Neural cell (in vitro differentiated cells): ENCODE measurements at regions not wholly inside any gene's neighbourhood (a gene's known extent, or its start where the extent isn't known, plus 50 kb on each side); places are given as distances from the start of the nearest gene placed in this dataset.
"Not testable (repeated sequence)": the region's sequence is repeated elsewhere in the genome, so short reads cannot be mapped to it uniquely, and the experiment has no call there.

Experiments used
- H2AFZ ChIP-seq: fragments of 200-600, 300-800 bp; sonication (generic), shearing (Covaris generic); 2 replicates; pipeline ENCODE4 v1.6.0; 2014; ENCODE audit warnings: low read depth, mild to moderate bottlenecking, antibody characterized with exemption, low read length, moderate library complexity
- H3F3A ChIP-seq: fragments of 200-600 bp; shearing (Covaris generic); 2 replicates; pipeline ENCODE4 v1.6.1; 2016; ENCODE audit warnings: mild to moderate bottlenecking, moderate library complexity, mixed read lengths, antibody characterized with exemption, low read length; ENCODE audit not compliant: insufficient read depth, poor library complexity, severe bottlenecking
- H3K27ac ChIP-seq: fragments of 200-600, 300-800 bp; sonication (generic), shearing (Covaris generic); 2 replicates; pipeline ENCODE4 v1.5.1; 2014; ENCODE audit warnings: mild to moderate bottlenecking, low read length, moderate library complexity
- H3K27me3 ChIP-seq: fragments of 300-800, 200-600 bp; sonication (generic), shearing (Covaris generic); 2 replicates; pipeline ENCODE4 v1.6.0; 2014; ENCODE audit warnings: mild to moderate bottlenecking, low read depth, low read length, moderate library complexity; ENCODE audit not compliant: insufficient read depth
- H3K36me3 ChIP-seq: fragments of 300-800, 200-600 bp; sonication (generic), shearing (Covaris generic); 2 replicates; pipeline ENCODE4 v1.5.1; 2014; ENCODE audit warnings: mild to moderate bottlenecking, antibody characterized with exemption, low read length, moderate library complexity; ENCODE audit not compliant: insufficient read depth
- H3K4me2 ChIP-seq: fragments of 300-800, 200-600 bp; sonication (generic), shearing (Covaris generic); 2 replicates; pipeline ENCODE4 v1.6.0; 2014; ENCODE audit warnings: mild to moderate bottlenecking, low read length
- H3K4me3 ChIP-seq: fragments of 300-800, 200-600 bp; sonication (generic), shearing (Covaris generic); 2 replicates; pipeline ENCODE4 v1.5.1; 2014; ENCODE audit warnings: mild to moderate bottlenecking, low read length, moderate library complexity
- H3K79me2 ChIP-seq: fragments of 200-600 bp; shearing (Covaris generic); replicated peaks from 2 replicates; pipeline ENCODE4 v1.6.0; 2014; ENCODE audit warnings: mild to moderate bottlenecking, low read length, moderate library complexity; ENCODE audit not compliant: insufficient read depth
- H3K9ac ChIP-seq: fragments of 300-800, 200-600 bp; sonication (generic), shearing (Covaris generic); 2 replicates; pipeline ENCODE4 v1.6.1; 2016; ENCODE audit warnings: mild to moderate bottlenecking, low read length, mixed read lengths
- H3K9me2 ChIP-seq: fragments of 200-600 bp; shearing (Covaris generic); 2 replicates; pipeline ENCODE4 v1.6.1; 2016; ENCODE audit warnings: mild to moderate bottlenecking, low read length, mixed read lengths; ENCODE audit not compliant: insufficient read depth
- H3K9me3 ChIP-seq: fragments of 200-600, 300-800 bp; sonication (generic), shearing (Covaris generic); 2 replicates; pipeline ENCODE4 v1.6.1; 2016; ENCODE audit warnings: mild to moderate bottlenecking, mixed run types, low read length, moderate library complexity, mixed read lengths
- H4K20me1 ChIP-seq: fragments of 200-600 bp; shearing (Covaris generic); 2 replicates; pipeline ENCODE4 v1.6.1; 2016; ENCODE audit warnings: mild to moderate bottlenecking, mixed run types; ENCODE audit not compliant: insufficient read depth
- CTCF ChIP-seq: fragments of 450-650 bp; IDR thresholded peaks from 2 replicates; pipeline ENCODE4 v1.5.1; 2014; ENCODE audit warnings: antibody characterized with exemption, mild to moderate bottlenecking, moderate library complexity; ENCODE audit not compliant: poor library complexity, severe bottlenecking
- EP300 ChIP-seq: fragments of 450-650 bp; conservative IDR thresholded peaks from 2 replicates; pipeline ENCODE4 v1.6.1; 2014; ENCODE audit warnings: antibody characterized with exemption, mild to moderate bottlenecking, moderate library complexity; ENCODE audit not compliant: poor library complexity, severe bottlenecking
- EZH2 ChIP-seq: fragments of 200-600, 300-800 bp; shearing (Covaris generic), sonication (generic); IDR thresholded peaks from 2 replicates; pipeline ENCODE4 v1.6.1; 2014; ENCODE audit warnings: antibody characterized with exemption, low read length, borderline replicate concordance, mild to moderate bottlenecking; ENCODE audit not compliant: insufficient read depth, poor library complexity, severe bottlenecking
- MXI1 ChIP-seq: fragments of 450-650 bp; conservative IDR thresholded peaks from 2 replicates; pipeline ENCODE4 v1.6.1; 2014; ENCODE audit warnings: antibody characterized with exemption, mild to moderate bottlenecking; ENCODE audit not compliant: poor library complexity, severe bottlenecking
- POLR2AphosphoS5 ChIP-seq: IDR thresholded peaks from 2 replicates; pipeline ENCODE4 v1.6.1; 2012
- RAD21 ChIP-seq: fragments of 450-650 bp; conservative IDR thresholded peaks from 2 replicates; pipeline ENCODE4 v1.6.1; 2014; ENCODE audit warnings: antibody characterized with exemption, mild to moderate bottlenecking, moderate library complexity
- REST ChIP-seq: IDR thresholded peaks from 2 replicates; pipeline ENCODE4 v1.6.1; 2012; ENCODE audit warnings: borderline replicate concordance
- SMC3 ChIP-seq: fragments of 450-650 bp; conservative IDR thresholded peaks from 2 replicates; pipeline ENCODE4 v1.6.1; 2014; ENCODE audit warnings: antibody characterized with exemption, mild to moderate bottlenecking, moderate library complexity; ENCODE audit not compliant: poor library complexity
- TAF1 ChIP-seq: IDR thresholded peaks from 2 replicates; pipeline ENCODE4 v1.6.1; 2012; ENCODE audit warnings: low read depth

- TF ChIP-seq SMC3 (no peak), RAD21 (no peak), REST (no peak), CTCF (no peak), POLR2AphosphoS5 (no peak), MXI1 (no peak), EP300 (no peak), EZH2 (no peak), TAF1 (no peak)
- Histone ChIP-seq H3K79me2 (no peaks in the 10 kb centered on the region), H3K36me3 (no peaks in the 10 kb centered on the region), H2AFZ (no peak overlapping the region), H3K9me3 (no peaks in the 10 kb centered on the region), H3K9me2 (no peaks in the 10 kb centered on the region), H4K20me1 (no peaks in the 10 kb centered on the region), H3K4me2 (no peak overlapping the region), H3K27me3 (no peaks in the 10 kb centered on the region), H3F3A (no peaks in the 10 kb centered on the region), H3K4me3 (no peak overlapping the region), H3K9ac (no peak overlapping the region), H3K27ac (no peak overlapping the region)
Measured at GRCh38 chr1:121594096-121594495, 409.3 kb downstream of the SRGAP2C start.

- Histone ChIP-seq H3K79me2 (no peaks in the 10 kb centered on the region), H3K9me2 (no peaks in the 10 kb centered on the region), H3K9ac (no peak overlapping the region), H4K20me1 (no peaks in the 10 kb centered on the region), H3K4me2 (no peak overlapping the region), H3K36me3 (no peaks in the 10 kb centered on the region), H3K27ac (no peak overlapping the region), H2AFZ (no peak overlapping the region), H3K4me3 (no peak overlapping the region), H3K27me3 (no peaks in the 10 kb centered on the region), H3K9me3 (no peaks in the 10 kb centered on the region), H3F3A (no peaks in the 10 kb centered on the region)
- TF ChIP-seq REST (no peak), MXI1 (no peak), EP300 (no peak), POLR2AphosphoS5 (no peak), TAF1 (no peak), EZH2 (no peak), CTCF (no peak), SMC3 (no peak), RAD21 (no peak)
Measured at GRCh38 chr1:121595089-121595488, 410.3 kb downstream of the SRGAP2C start.

GRCh38 chr1:121604843-121605444 is 420.2 kb downstream of the SRGAP2C start:
- not testable (repeated sequence) for H3K79me2 ChIP-seq, H3K9me3 ChIP-seq, H3K4me2 ChIP-seq, H3K27ac ChIP-seq, H3F3A ChIP-seq, H3K4me3 ChIP-seq, H3K36me3 ChIP-seq, H3K9ac ChIP-seq, H3K27me3 ChIP-seq, H4K20me1 ChIP-seq, H3K9me2 ChIP-seq, H2AFZ ChIP-seq
